ENCODE measurements at regions not wholly inside any gene's neighbourhood (a gene's known extent, or its start where the extent isn't known, plus 50 kb on each side); places are given as distances from the start of the nearest gene placed in this dataset.

GRCh38 chr3:106036696-106037095 lies 167.9 kb upstream of the CBLB start:
- TF ChIP-seq CTCF (IDR thresholded peaks at IDR 0.05) (no peak), POLR2A (IDR thresholded peaks at IDR 0.05) (no peak)

Data from Peyer's patch (tissue), 4 donors.